GM20000 (cell line): ENCODE measurements at regions not wholly inside any gene's neighbourhood (a gene's known extent, or its start where the extent isn't known, plus 50 kb on each side); places are given as distances from the start of the nearest gene placed in this dataset.
"Not testable (repeated sequence)": the region's sequence is repeated elsewhere in the genome, so short reads cannot be mapped to it uniquely, and the experiment has no call there.

Source experiments
- DNase-seq: peaks from one replicate; pipeline ENCODE4 v3.0.0; 2012; ENCODE audit warnings: low spot score
- CTCF ChIP-seq: IDR thresholded peaks from 2 replicates; pipeline ENCODE4 v1.5.1; 2012; ENCODE audit warnings: mild to moderate bottlenecking, control low read depth; ENCODE audit errors: extremely low read depth, missing control alignments

GRCh38 chr4:111435986-111436744 lies 709.1 kb upstream of the FAM241A start:
- no peak for TF ChIP-seq CTCF
- DNase-seq: no peak

GRCh38 chr4:111441687-111442086 lies 703.6 kb upstream of the FAM241A start:
- no peak for TF ChIP-seq CTCF

GRCh38 chr4:111444836-111445235 lies 700.4 kb upstream of the FAM241A start:
- not testable (repeated sequence) for DNase-seq

More at GRCh38 chr4:111441687-111442086, 703.6 kb upstream of the FAM241A start:
- no peak for DNase-seq

- TF ChIP-seq CTCF: no peak
- no peak for DNase-seq
These were observed 695.6 kb upstream of the FAM241A start for GRCh38 chr4:111449657-111450056.

- TF ChIP-seq CTCF: no peak
- DNase-seq: no peak
These were observed 694.4 kb upstream of the FAM241A start for GRCh38 chr4:111450867-111451266.

- DNase-seq: no peak
- TF ChIP-seq CTCF: no peak
These were observed 692.0 kb upstream of the FAM241A start for GRCh38 chr4:111453216-111453615.

GRCh38 chr4:111454961-111455360 lies 690.3 kb upstream of the FAM241A start:
- no peak for DNase-seq

More at GRCh38 chr4:111454961-111455360, 690.3 kb upstream of the FAM241A start:
- no peak for TF ChIP-seq CTCF
